NCI-H446 (cell line): ENCODE measurements at regions not wholly inside any gene's neighbourhood (a gene's known extent, or its start where the extent isn't known, plus 50 kb on each side); places are given as distances from the start of the nearest gene placed in this dataset.
A peak's percentile ranks its signal among the peaks of the same experiment; 100 is the strongest.
"Not testable (repeated sequence)": the region's sequence is repeated elsewhere in the genome, so short reads cannot be mapped to it uniquely, and the experiment has no call there.

Experiments
- DNase-seq, 2 experiments: peaks; one replicate each; lab custom pipeline; 2025; lab: John Stamatoyannopoulos, UW

GRCh38 chr7:47190462-47190861 lies 391.4 kb downstream of the TNS3 start:
- no peak for DNase-seq

GRCh38 chr7:47188653-47189315 lies 393.1 kb downstream of the TNS3 start:
- no peak for DNase-seq

- DNase-seq = no peak
Measured at GRCh38 chr7:47188136-47188535, 393.8 kb downstream of the TNS3 start.

- no peak for DNase-seq
Measured at GRCh38 chr7:47186316-47186715, 395.6 kb downstream of the TNS3 start.

- no peak for DNase-seq
Measured at GRCh38 chr7:47185839-47186238, 396.1 kb downstream of the TNS3 start.

- no peak for DNase-seq
Measured at GRCh38 chr7:47185170-47185569, 396.7 kb downstream of the TNS3 start.

- DNase-seq = peak in 1 of 2 experiments; percentile 46
Measured at GRCh38 chr7:47183862-47184590, 397.9 kb downstream of the TNS3 start.

GRCh38 chr7:47181746-47182361 lies 400.1 kb downstream of the TNS3 start:
- peak in 1 of 2 experiments; percentile 44 for DNase-seq

- no peak for DNase-seq
Measured at GRCh38 chr7:47180516-47180826, 401.4 kb downstream of the TNS3 start.

- DNase-seq = peak; percentile 30 to 76
Measured at GRCh38 chr7:47179812-47180515, 401.9 kb downstream of the TNS3 start.

GRCh38 chr7:47172602-47173539 lies 409.0 kb downstream of the TNS3 start:
- DNase-seq = not testable (repeated sequence)

- no peak for DNase-seq
Measured at GRCh38 chr7:47170516-47170915, 411.4 kb downstream of the TNS3 start.

- no peak for DNase-seq
Measured at GRCh38 chr7:47154791-47155190, 427.1 kb downstream of the TNS3 start.

GRCh38 chr7:47153576-47153975 lies 428.3 kb downstream of the TNS3 start:
- no peak for DNase-seq

- no peak for DNase-seq
Measured at GRCh38 chr7:47153058-47153457, 428.9 kb downstream of the TNS3 start.

- DNase-seq = no peak
Measured at GRCh38 chr7:47152307-47152706, 429.6 kb downstream of the TNS3 start.

GRCh38 chr7:47150497-47151260 lies 431.2 kb downstream of the TNS3 start:
- DNase-seq = no peak

- DNase-seq = no peak
Measured at GRCh38 chr7:47149971-47150370, 431.9 kb downstream of the TNS3 start.

- DNase-seq = no peak
Measured at GRCh38 chr7:47149208-47149839, 432.6 kb downstream of the TNS3 start.

- no peak for DNase-seq
Measured at GRCh38 chr7:47148536-47149207, 433.2 kb downstream of the TNS3 start.
